ENCODE measurements at regions not wholly inside any gene's neighbourhood (a gene's known extent, or its start where the extent isn't known, plus 50 kb on each side); places are given as distances from the start of the nearest gene placed in this dataset.
A peak's percentile ranks its signal among the peaks of the same experiment; 100 is the strongest.

GRCh38 chr3:40713795-40714194 is 189.0 kb downstream of the ZNF621 start:
- H3K36me3 ChIP-seq (ENCODE audit: insufficient read depth, low read length): no peaks in the 10 kb centered on the region
- H2AFZ ChIP-seq (ENCODE audit: low read length): no peak overlapping the region
- H3K27me3 ChIP-seq (ENCODE audit: insufficient read depth, low read length): no peaks in the 10 kb centered on the region
- H3K9me3 ChIP-seq (ENCODE audit: low read depth, low read length): no peaks in the 10 kb centered on the region
- no peak for DNase-seq (ENCODE audit: insufficient read length, low spot score, missing footprints)
- no peak overlapping the region for H3K4me2 ChIP-seq (ENCODE audit: insufficient read depth, low read length)
- no peaks in the 10 kb centered on the region for H4K20me1 ChIP-seq (ENCODE audit: insufficient read depth, low read length)
- no peak overlapping the region for H3K4me3 ChIP-seq (ENCODE audit: insufficient read depth, low read length)
- TF ChIP-seq, protein P1, sequence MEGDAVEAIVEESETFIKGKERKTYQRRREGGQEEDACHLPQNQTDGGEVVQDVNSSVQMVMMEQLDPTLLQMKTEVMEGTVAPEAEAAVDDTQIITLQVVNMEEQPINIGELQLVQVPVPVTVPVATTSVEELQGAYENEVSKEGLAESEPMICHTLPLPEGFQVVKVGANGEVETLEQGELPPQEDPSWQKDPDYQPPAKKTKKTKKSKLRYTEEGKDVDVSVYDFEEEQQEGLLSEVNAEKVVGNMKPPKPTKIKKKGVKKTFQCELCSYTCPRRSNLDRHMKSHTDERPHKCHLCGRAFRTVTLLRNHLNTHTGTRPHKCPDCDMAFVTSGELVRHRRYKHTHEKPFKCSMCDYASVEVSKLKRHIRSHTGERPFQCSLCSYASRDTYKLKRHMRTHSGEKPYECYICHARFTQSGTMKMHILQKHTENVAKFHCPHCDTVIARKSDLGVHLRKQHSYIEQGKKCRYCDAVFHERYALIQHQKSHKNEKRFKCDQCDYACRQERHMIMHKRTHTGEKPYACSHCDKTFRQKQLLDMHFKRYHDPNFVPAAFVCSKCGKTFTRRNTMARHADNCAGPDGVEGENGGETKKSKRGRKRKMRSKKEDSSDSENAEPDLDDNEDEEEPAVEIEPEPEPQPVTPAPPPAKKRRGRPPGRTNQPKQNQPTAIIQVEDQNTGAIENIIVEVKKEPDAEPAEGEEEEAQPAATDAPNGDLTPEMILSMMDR (IDR thresholded peaks at IDR 0.05; ENCODE audit: extremely low read depth, low read depth, low read length): no peak
- no peaks in the 10 kb centered on the region for H3K79me2 ChIP-seq (ENCODE audit: insufficient read depth, low read length)
- no peaks in the 10 kb centered on the region for H3K4me1 ChIP-seq (ENCODE audit: insufficient read depth, low read length)
- H3K27ac ChIP-seq (ENCODE audit: low read depth, low read length): no peak overlapping the region

DNA sequence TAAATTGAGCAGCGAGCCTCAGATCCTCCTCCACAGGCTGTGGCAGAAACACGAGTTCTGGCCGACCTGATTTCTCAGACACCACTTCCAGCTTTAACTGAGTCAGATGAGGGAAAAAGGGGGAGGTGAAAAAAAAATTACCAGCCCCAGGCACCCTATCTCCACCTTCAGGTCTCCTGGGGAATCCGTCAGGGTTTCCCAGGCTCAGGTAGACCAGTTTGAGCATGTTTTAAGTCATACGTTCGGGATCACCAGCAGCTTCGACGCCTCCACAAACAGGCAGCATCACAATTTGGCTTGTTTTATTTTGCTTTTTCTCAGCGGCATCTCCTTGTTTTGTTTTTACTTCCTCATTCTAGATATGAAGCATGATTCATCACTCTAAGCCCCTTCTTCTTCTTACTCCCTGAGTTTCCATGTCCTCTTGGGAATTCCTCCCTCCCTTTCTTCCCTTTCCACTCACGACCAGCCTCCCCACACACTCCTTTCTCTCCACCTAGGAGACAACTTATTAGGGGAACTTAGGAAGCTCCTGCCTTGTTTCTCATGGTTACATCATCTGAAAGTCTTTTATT is 190.1 kb downstream of the ZNF621 start:
- Histone ChIP-seq H2AFZ (ENCODE audit: low read length) (no peak overlapping the region), H3K36me3 (ENCODE audit: insufficient read depth, low read length) (no peaks in the 10 kb centered on the region)
- DNase-seq (ENCODE audit: insufficient read length, low spot score, missing footprints): peak; percentile 57

DNA sequence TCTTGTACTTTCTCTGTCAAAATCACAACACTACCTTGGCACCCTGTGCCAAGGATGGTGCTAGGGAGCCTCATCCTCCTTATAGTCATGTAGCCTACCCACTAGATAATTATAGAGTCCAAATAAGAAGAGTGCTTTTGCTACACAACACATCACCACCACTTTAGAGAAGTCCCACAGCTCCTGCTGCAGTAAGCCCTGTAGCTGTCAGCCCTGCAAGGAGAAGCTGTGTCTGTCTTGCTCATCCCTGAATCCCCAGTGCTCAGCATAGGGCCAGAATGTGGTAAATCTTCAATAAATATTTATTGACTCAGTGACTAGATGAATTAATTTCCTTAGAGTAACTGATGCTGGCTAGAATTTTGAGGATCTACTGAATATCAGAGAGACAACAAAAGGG is 190.8 kb downstream of the ZNF621 start:
- Histone ChIP-seq H4K20me1 (ENCODE audit: insufficient read depth, low read length) (no peaks in the 10 kb centered on the region), H3K4me1 (ENCODE audit: insufficient read depth, low read length) (no peaks in the 10 kb centered on the region), H2AFZ (ENCODE audit: low read length) (no peak overlapping the region), H3K36me3 (ENCODE audit: insufficient read depth, low read length) (no peaks in the 10 kb centered on the region), H3K27ac (ENCODE audit: low read depth, low read length) (no peak overlapping the region), H3K27me3 (ENCODE audit: insufficient read depth, low read length) (no peaks in the 10 kb centered on the region), H3K79me2 (ENCODE audit: insufficient read depth, low read length) (no peaks in the 10 kb centered on the region), H3K4me2 (ENCODE audit: insufficient read depth, low read length) (no peak overlapping the region), H3K4me3 (ENCODE audit: insufficient read depth, low read length) (no peak overlapping the region), H3K9me3 (ENCODE audit: low read depth, low read length) (no peaks in the 10 kb centered on the region)
- TF ChIP-seq, protein P1 (IDR thresholded peaks at IDR 0.05; ENCODE audit: extremely low read depth, low read depth, low read length): no peak
- no peak for DNase-seq (ENCODE audit: insufficient read length, low spot score, missing footprints)

More for the DNA sequence above, 190.1 kb downstream of the ZNF621 start:
- H3K4me2 ChIP-seq (ENCODE audit: insufficient read depth, low read length): no peak overlapping the region
- no peaks in the 10 kb centered on the region for H3K9me3 ChIP-seq (ENCODE audit: low read depth, low read length)
- H3K27ac ChIP-seq (ENCODE audit: low read depth, low read length): no peak overlapping the region
- no peaks in the 10 kb centered on the region for H3K4me1 ChIP-seq (ENCODE audit: insufficient read depth, low read length)
- TF ChIP-seq, protein P1 (IDR thresholded peaks at IDR 0.05; ENCODE audit: extremely low read depth, low read depth, low read length): no peak
- H3K27me3 ChIP-seq (ENCODE audit: insufficient read depth, low read length): no peaks in the 10 kb centered on the region
- no peaks in the 10 kb centered on the region for H3K79me2 ChIP-seq (ENCODE audit: insufficient read depth, low read length)
- H3K4me3 ChIP-seq (ENCODE audit: insufficient read depth, low read length): no peak overlapping the region
- H4K20me1 ChIP-seq (ENCODE audit: insufficient read depth, low read length): no peaks in the 10 kb centered on the region

- Histone ChIP-seq H3K9me3 (ENCODE audit: low read depth, low read length) (no peaks in the 10 kb centered on the region), H3K4me2 (ENCODE audit: insufficient read depth, low read length) (no peak overlapping the region), H3K27ac (ENCODE audit: low read depth, low read length) (no peak overlapping the region), H4K20me1 (ENCODE audit: insufficient read depth, low read length) (no peaks in the 10 kb centered on the region), H3K4me3 (ENCODE audit: insufficient read depth, low read length) (no peak overlapping the region), H2AFZ (ENCODE audit: low read length) (no peak overlapping the region), H3K36me3 (ENCODE audit: insufficient read depth, low read length) (no peaks in the 10 kb centered on the region), H3K4me1 (ENCODE audit: insufficient read depth, low read length) (no peaks in the 10 kb centered on the region), H3K79me2 (ENCODE audit: insufficient read depth, low read length) (no peaks in the 10 kb centered on the region), H3K27me3 (ENCODE audit: insufficient read depth, low read length) (no peaks in the 10 kb centered on the region)
- no peak for DNase-seq (ENCODE audit: insufficient read length, low spot score, missing footprints)
- TF ChIP-seq, protein P1 (IDR thresholded peaks at IDR 0.05; ENCODE audit: extremely low read depth, low read depth, low read length): no peak
These were observed 192.7 kb downstream of the ZNF621 start for GRCh38 chr3:40717471-40717870.
